Type B pancreatic cell (in vitro differentiated cells): ENCODE measurements at regions not wholly inside any gene's neighbourhood (a gene's known extent, or its start where the extent isn't known, plus 50 kb on each side); places are given as distances from the start of the nearest gene placed in this dataset.

ENCODE experiments used
- DNase-seq: peaks from one replicate; pipeline ENCODE4 v3.0.0; 2021; ENCODE audit warnings: mixed read lengths; ENCODE audit not compliant: unreplicated experiment; ENCODE audit errors: extremely low spot score
- H3K27ac Mint-ChIP-seq: 2 replicates; pipeline ENCODE4 v1.8.0; 2021; ENCODE audit warnings: mild to moderate bottlenecking, mixed read lengths
- H3K27me3 Mint-ChIP-seq: 2 replicates; pipeline ENCODE4 v1.8.0; 2021; ENCODE audit warnings: mixed read lengths
- H3K36me3 Mint-ChIP-seq: 2 replicates; pipeline ENCODE4 v1.8.0; 2021; ENCODE audit warnings: mixed read lengths
- H3K4me1 Mint-ChIP-seq: one replicate; pipeline ENCODE4 v1.8.0; 2021; ENCODE audit warnings: mixed read lengths; ENCODE audit not compliant: unreplicated experiment
- H3K4me3 Mint-ChIP-seq: 2 replicates; pipeline ENCODE4 v1.8.0; 2021; ENCODE audit warnings: mild to moderate bottlenecking, mixed read lengths
- H3K9me3 Mint-ChIP-seq: 2 replicates; pipeline ENCODE4 v1.8.0; 2021; ENCODE audit warnings: mixed read lengths
- TF ChIP-seq, protein P1 (sequence below): fragments of 200-600 bp; sonication (generic); conservative IDR thresholded peaks from 2 replicates; pipeline ENCODE4 v1.5.0; 2021; ENCODE audit warnings: antibody characterized with exemption, mild to moderate bottlenecking

DNA sequence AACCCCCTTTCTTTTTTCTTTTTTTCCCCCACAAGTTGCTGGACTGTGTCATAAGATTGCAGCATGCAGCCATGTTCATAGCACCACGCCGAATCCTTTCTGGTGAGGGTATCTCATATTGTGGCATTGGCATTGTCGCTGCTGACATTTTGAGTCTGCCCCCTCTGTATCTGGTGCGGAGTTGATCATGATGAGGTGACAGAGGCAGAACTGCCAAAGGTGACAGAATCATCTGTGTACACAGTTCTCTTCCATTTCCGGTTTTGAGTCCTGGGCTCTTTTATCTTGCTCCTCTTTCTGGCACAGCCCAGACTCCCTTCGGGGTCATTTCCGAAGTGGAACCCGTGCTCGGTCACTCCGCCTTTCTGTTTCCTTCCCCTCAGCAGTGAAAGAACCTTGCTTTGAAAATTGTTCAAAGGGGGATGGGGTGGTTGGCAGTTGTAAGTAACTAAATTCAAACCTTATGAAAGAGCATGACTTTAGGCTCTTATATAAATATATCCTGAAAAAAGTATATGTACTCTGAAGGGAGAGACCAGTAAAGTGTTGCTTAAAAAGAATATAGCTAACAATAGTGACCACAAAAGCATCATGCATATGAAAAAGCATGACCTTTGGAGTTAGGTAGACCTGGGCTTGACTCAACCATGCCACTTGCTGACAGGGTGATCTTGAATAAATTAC lies 55.0 kb upstream of the BMP2K start:
- no peaks in the 10 kb centered on the region for H3K36me3 Mint-ChIP-seq
- H3K4me3 Mint-ChIP-seq = no peak overlapping the region
- H3K27me3 Mint-ChIP-seq = no peaks in the 10 kb centered on the region
- H3K27ac Mint-ChIP-seq = no peak overlapping the region
- H3K4me1 Mint-ChIP-seq = peaks cover 10% of the 10 kb centered on the region
- TF ChIP-seq, protein P1, sequence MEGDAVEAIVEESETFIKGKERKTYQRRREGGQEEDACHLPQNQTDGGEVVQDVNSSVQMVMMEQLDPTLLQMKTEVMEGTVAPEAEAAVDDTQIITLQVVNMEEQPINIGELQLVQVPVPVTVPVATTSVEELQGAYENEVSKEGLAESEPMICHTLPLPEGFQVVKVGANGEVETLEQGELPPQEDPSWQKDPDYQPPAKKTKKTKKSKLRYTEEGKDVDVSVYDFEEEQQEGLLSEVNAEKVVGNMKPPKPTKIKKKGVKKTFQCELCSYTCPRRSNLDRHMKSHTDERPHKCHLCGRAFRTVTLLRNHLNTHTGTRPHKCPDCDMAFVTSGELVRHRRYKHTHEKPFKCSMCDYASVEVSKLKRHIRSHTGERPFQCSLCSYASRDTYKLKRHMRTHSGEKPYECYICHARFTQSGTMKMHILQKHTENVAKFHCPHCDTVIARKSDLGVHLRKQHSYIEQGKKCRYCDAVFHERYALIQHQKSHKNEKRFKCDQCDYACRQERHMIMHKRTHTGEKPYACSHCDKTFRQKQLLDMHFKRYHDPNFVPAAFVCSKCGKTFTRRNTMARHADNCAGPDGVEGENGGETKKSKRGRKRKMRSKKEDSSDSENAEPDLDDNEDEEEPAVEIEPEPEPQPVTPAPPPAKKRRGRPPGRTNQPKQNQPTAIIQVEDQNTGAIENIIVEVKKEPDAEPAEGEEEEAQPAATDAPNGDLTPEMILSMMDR = no peak
- DNase-seq = no peak
- H3K9me3 Mint-ChIP-seq = no peaks in the 10 kb centered on the region

DNA sequence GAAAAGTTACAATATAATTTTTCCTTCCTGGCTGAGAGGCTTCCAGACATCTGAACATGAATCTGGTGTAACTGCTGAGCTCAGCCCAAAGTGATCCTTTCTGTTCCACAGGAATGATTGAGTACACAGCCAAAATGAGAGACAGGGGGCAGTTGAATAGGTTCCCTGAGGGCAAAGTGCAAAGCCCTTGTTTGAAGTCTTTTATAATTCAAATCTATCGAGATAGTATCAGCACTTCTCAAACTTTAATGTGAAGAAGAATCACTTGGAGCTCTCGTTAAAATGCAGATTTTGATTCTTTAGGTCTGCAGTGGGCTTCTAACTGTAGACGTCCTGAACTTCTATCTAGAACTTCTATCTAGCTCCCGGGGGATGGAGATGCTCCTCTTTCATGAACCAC lies 54.4 kb upstream of the BMP2K start:
- H3K4me1 Mint-ChIP-seq = peaks cover 10% of the 10 kb centered on the region
- no peak overlapping the region for H3K27ac Mint-ChIP-seq
- TF ChIP-seq, protein P1 = no peak
- no peaks in the 10 kb centered on the region for H3K9me3 Mint-ChIP-seq
- H3K4me3 Mint-ChIP-seq = no peak overlapping the region
- H3K27me3 Mint-ChIP-seq = no peaks in the 10 kb centered on the region
- no peaks in the 10 kb centered on the region for H3K36me3 Mint-ChIP-seq
- DNase-seq = no peak

DNA sequence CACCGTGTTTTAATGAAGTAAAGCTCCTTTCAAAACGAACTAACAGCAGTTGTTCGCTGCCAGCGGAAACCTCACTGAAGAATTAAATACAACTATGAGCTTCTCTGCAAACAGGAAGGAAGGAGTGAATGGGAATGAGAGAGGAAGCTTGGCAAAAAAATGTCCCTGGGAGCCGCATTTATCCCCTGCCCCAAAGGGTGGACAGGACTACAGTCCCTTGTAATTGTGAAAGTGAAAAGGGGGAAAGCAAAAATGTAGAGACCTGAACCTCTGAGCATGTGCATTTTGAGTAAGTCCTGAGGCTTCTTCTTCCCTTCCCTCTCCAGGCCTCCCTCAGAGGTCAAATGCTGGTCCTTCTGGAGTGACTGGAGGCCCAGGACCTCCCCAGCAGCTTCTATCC lies 53.8 kb upstream of the BMP2K start:
- no peak for DNase-seq
- TF ChIP-seq, protein P1 = no peak
- no peak overlapping the region for H3K27ac Mint-ChIP-seq
- no peaks in the 10 kb centered on the region for H3K36me3 Mint-ChIP-seq
- H3K27me3 Mint-ChIP-seq = no peaks in the 10 kb centered on the region
- peaks cover 10% of the 10 kb centered on the region for H3K4me1 Mint-ChIP-seq
- H3K9me3 Mint-ChIP-seq = no peaks in the 10 kb centered on the region
- no peak overlapping the region for H3K4me3 Mint-ChIP-seq

DNA sequence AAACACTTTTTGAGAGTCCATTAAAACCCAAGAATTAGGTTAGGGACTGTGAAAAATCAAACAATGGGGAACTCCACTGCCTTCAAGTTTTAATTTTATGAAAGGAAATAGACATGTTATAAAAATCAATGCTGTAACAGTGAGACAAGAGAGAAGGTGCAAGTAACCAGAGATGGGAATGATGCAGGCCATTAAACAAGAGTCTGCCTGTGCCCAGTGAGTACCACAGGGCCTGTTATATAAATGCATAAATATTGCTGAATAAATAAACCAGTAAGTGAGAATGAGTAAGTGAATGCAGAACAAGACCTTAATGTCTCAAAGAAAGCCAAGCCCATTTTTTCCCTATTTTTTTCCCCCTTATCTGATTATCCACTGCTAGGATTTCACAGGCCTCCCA lies 53.3 kb upstream of the BMP2K start:
- Mint-ChIP-seq H3K27me3 (no peaks in the 10 kb centered on the region), H3K36me3 (no peaks in the 10 kb centered on the region), H3K27ac (no peak overlapping the region), H3K4me1 (peaks cover 10% of the 10 kb centered on the region), H3K9me3 (no peaks in the 10 kb centered on the region), H3K4me3 (no peak overlapping the region)
- DNase-seq = no peak
- TF ChIP-seq, protein P1 = no peak
